OCI-LY7 (cell line): ENCODE measurements at regions not wholly inside any gene's neighbourhood (a gene's known extent, or its start where the extent isn't known, plus 50 kb on each side); places are given as distances from the start of the nearest gene placed in this dataset.

ENCODE experiments used
- CTCF ChIP-seq: fragments of 200-600 bp; sonication (generic); conservative IDR thresholded peaks from 2 replicates; pipeline ENCODE4 v1.5.1; 2014; ENCODE audit warnings: mild to moderate bottlenecking, antibody characterized with exemption, low read length, moderate library complexity, mixed read lengths
- EZH2phosphoT487 ChIP-seq: fragments of 200-600 bp; sonication (generic); IDR thresholded peaks from 2 replicates; pipeline ENCODE4 v1.6.1; 2018; ENCODE audit warnings: low read depth, borderline replicate concordance, mild to moderate bottlenecking, mixed run types, antibody characterized with exemption, low read length, moderate library complexity, mixed read lengths

- TF ChIP-seq CTCF = no peak
- no peak for TF ChIP-seq EZH2phosphoT487
Measured at GRCh38 chr1:29563092-29563491, 326.8 kb downstream of the PTPRU start.
